GM19023 (cell line): ENCODE measurements at regions not wholly inside any gene's neighbourhood (a gene's known extent, or its start where the extent isn't known, plus 50 kb on each side); places are given as distances from the start of the nearest gene placed in this dataset.
"Not testable (repeated sequence)": the region's sequence is repeated elsewhere in the genome, so short reads cannot be mapped to it uniquely, and the experiment has no call there.

ENCODE experiments used
- ATAC-seq: cut with Tn5 transposase; IDR thresholded peaks from one replicate; pipeline ENCODE4 v1.9.1; 2021; ENCODE audit warnings: mild to moderate bottlenecking, moderate library complexity; ENCODE audit not compliant: unreplicated experiment

DNA sequence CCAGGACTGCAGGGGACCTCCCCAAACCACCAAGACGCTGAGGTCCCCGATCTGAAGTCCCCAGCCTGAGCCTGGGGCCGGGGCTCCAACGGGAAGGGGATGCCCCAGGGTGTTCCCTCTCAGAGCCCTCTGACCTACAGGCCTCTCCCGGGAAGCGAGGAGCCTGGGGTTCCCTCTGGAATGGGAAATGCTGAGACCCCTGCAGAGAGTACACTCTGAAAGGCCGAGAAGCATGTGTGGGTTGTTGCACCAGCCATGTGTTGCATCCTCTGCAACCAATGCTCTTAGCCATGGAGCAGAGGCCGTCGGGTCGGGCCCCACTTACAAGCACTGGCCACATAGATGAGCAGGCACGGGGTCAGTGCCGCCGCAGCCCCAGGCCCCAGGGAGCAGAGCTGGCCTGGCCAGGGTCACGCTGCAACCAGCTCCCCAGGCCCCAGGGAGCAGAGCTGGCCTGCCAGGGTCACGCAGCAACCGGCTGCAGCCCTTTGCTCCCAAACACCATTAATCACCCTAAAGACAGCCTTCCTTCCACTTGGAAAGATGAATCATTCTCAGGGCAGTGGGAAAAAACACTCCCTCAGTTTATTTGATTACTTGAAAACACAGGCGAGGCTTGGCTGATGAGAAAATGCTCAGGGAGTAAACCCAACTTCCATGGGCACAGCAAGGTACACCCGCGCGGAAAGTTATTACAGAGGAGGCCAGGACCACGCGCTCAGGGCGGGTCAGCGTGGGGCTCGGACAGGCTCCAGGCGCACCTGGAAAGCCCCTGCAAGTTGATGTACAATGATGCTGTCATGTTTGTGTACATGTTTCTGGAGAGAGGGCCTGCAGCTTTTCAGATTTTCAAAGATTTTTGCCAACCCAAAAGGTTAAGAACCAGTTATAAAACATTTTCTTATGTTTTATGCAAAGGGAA is 78.0 kb upstream of the AFDN start:
- no peak for ATAC-seq

DNA sequence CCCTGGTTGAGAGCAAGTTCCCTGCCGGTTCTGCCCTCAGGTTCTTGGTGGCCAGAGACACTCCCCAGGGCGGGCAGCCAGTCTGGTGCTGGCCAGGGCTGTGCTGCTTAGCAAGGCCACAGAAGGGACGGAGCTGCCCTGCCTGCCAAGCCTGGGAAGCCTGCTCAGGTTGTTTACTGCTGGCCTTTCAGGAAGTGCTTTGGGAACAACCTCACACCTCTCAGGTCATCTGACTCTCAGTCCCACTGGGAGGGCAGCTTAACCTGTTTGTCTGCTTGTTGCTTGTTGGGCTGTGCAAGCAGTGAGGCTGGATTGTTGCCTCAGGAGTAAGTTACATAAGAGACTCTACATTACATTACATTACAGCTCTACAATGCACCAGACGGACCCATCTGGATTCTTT is 75.8 kb upstream of the AFDN start:
- no peak for ATAC-seq

DNA sequence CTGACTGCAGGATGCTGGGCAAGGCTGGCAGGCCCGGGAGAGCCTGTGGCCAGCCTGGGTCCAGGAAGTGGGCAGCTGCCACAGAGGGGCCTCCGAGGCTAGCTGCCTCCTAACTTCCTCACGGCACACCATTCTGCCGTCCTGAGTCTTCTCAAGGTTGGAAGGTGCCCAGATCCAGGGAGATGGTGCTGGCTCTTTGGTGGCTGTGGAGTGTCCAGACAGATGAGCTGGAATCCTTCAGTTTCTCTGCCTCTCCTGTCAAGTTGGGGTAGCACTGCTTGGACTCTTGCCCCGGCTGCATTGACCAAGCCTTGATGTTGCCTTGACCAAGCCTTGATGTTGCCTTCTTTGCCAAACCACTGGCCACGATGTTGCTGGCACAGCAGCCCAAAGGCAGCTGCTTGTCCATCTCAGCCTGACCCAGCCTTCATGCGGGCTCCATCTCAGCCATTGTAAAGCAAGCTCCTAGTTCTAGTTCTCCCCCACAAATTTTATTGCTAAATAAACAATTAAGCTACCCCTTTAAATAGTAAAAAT is 75.1 kb upstream of the AFDN start:
- no peak for ATAC-seq

DNA sequence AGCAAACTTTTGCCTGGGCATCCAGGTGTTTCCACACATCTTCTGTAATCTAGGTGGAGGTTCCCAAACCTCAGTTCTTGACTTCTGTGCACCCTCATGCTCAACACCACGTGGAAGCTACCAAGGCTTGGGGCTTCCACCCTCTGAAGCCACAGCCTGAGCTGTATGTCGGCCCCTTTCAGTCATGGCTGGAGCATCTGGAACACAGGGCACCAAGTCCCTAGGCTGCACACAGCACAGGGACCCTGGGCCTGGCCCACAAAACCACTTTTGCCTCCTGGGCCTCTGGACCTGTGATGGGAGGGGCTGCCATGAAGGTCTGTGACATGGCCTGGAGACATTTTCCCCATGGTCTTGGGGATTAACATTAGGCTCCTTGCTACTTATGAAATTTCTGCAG is 73.4 kb upstream of the AFDN start:
- ATAC-seq, result not testable (repeated sequence)

DNA sequence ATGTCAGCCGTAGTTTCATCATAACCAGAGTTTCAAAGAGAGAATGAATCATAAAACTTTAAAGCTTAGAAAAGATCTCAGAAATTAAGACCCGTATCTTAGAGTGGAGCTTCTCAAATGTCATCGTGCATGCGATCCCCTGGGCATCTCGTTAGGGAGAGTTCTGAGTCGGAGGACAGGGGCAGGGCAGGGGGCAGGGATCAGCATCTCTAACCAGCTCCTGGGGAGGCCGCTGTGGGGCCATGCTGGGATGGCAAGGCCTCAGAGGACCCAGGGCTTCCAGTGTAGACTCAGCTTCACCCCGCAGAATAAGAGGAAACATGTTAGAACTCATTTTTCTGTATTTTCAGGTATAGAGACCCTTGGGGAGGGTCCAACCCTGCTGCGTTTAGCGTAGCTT is 72.0 kb upstream of the AFDN start:
- no peak for ATAC-seq

DNA sequence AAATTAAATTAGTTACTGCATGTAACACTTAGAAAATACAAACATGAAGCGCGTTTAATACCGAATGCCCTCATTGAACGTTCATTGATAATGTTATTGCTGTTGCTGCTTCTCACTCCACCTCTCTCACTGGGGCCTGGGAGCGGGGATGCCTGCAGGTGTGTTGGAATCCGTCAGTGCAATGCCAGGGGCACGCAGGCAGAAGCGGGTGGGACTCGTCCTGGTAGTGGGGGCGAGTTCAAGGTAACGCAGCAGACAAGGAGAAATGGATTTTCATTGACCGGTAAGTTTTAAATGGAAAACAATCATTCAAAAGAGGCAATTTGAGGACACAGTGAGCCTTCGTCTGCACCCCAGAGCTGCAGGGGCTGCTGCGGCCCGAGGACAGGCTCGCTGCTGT is 71.2 kb upstream of the AFDN start:
- no peak for ATAC-seq

DNA sequence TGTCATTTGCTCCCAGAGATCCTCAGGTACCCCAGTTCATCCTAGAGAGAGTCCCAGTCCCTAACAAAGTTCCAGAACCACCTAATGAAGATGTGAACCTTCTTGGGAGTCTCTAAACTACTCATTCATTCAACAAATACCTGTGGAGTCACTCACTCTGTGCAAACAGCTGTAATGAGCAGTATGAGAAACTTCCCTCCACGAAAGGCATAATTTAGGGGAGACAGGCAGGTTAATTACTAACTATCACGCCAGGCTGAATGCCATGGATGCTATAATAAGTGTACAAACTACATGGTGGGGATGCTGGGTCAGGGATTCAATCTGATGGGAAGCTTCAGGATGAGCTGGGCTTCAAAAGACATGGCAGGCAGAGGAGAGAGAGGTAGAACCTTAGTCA is 70.1 kb upstream of the AFDN start:
- ATAC-seq, result no peak

DNA sequence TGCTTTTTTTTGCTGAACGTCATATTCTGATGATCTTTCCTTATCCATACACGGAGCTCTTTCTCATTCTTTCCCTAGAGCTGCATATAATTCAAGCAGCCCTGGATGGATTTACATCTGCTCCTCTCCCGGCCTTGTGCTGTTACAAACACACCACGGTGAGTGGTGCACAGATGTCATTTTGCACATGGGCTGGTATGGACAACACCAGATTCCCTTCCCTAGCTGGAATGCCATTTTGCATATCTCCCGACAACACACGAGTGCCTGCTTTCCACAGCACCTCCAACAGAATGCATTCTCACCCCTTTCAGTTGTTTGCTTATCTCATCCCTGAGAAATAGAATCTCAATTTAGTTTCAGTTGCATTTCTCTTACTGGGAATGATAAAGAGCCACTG is 69.5 kb upstream of the AFDN start:
- no peak for ATAC-seq

DNA sequence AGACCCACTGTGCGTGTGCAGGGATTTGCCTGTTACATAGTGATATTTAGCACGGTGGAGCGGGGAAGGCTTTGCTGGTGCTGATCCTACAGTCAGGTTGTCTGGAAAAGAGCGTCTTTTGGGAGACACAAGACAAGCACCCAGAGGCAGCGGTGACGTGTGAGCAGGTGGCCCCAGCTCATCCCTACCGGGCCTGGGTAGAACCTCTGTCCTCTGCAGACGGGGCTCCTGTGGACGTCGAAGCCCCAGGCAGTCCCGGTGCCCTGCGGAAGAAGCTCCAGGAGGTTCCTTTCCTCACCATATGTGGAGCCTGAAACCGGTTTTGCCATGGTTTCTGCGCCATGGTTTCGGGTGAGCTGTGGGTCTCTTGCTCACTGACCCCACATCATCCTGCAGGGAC is 68.9 kb upstream of the AFDN start:
- ATAC-seq, result no peak

DNA sequence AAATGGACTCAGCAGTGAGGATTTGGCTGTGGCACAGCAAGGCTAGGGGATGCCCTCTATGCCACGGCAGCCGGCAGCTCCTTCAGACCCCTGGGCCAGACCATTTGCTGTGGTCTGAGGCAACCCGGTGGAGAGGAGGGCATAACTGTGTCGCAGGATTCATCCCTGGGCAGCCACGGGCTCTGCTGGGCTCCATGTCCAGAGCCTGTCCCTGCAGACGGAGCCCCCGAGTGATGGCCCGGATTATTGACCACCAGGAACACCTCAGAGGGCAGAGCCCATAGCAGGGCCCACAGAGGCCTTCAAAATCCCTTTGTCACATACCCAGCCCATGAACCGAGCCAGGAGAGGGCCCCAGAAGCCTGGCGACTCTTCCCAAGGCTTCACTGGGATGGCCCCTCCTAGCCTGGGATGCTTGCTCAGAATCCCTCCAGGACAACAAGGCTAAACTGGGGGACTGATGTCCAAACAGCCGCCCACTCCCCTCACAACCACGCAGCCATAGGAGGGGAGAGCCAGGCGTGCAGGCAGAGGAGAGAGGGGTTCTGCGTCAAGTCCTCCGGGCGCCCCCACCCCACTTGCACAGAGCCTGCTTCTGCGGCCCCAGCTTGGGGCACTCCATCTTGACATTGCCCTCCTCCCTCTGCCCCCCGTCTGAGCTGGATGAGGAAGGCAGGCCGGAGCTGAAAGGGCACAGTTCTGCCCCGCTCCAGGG is 68.2 kb upstream of the AFDN start:
- ATAC-seq, result no peak

DNA sequence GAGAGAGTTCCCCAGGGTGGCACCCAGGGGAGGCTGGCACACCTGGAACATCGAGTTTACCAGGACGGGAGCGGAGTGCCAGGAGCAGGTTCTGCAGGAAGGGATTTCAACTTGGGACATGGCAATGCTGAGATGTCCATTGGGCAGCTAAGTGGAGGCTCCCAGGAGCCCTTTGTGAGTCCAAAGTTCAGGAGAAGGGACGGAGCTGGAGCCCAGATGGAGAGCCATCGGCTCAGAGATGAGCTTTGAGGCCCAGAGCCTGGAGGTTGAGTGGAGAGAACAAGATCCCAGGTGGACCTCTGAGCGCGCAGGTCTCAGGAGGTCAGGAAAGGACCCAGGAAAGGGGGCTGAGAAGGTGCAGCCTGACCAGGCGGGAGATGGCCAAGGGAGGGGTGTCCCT is 67.5 kb upstream of the AFDN start:
- no peak for ATAC-seq

DNA sequence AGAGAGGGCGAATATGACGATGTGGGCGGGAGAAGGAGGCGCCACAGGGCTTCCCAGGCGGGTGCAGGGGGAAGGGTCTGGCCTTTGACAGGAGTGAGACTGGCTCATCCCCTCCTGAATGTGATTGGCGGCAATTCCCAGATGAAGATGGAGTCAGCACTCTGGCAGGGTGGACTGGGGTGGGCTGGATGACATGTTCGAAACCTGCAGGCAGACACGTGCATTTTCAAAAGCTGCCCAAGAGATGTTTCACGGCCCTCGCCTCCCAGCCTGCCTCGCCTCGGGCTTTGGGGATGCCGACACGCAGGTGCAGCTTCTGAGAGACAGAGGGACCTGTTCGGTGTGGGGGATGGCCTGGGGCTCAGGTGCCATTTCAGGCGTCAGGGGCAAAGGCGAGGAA is 66.8 kb upstream of the AFDN start:
- ATAC-seq, result no peak

DNA sequence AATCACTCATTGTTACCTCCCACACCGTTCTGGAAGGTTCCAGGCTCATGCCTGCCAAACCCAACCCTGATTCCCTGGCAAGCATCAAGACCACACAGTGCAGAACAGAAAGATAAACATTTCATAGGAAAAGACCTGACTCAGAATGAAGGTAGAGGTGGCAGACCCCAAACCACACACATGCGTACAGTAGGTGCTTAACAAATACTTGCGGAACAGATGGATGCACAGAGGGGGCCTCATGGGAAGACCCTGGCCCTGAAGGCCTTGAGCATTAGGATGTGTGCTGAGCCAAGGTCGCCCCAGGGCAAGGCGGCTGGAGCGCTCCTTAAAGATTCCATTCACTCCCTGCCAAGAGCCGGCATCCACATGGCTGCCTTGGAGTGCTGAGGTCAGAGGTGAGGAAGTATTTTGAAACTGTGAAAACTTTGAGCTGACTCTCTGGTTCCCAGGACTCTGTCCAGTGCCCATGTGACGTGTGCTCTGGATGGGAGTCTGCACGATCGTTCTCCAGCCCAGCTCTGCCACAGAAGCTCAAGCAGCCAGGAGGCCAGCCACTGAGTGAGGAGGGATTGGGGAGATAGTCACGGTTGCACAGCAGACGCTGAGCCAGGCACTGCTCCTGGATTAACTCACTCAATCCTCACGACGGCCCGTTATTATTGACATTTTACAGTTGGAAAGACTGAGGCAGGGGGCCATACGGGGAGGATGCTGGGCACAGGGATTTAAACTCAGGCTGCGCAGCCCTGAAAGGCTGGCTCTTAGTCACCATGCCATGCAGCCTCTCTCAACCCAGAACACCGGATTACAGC is 65.5 kb upstream of the AFDN start:
- ATAC-seq, result no peak

DNA sequence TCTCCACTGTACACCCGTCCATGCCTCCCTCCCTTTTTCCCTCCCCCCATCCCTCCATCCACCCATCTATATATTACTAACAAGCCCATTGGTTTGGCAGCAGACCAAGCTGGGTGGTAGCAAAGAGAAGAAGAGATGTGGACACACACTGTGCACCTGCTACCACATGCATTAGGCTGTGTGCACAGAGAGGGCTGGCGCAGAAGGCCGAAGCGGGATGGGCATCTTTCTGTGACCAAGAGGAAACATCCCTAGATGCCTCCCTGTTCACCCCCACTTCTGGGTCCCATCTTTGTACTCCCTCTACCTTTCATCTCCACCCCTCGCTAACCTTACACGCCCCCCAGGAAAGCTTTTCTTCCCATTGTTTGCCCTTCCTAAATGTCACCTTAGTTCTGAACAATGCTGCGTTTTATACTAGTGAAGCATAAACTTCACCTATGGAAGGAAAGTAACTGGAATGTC is 64.9 kb upstream of the AFDN start:
- no peak for ATAC-seq

DNA sequence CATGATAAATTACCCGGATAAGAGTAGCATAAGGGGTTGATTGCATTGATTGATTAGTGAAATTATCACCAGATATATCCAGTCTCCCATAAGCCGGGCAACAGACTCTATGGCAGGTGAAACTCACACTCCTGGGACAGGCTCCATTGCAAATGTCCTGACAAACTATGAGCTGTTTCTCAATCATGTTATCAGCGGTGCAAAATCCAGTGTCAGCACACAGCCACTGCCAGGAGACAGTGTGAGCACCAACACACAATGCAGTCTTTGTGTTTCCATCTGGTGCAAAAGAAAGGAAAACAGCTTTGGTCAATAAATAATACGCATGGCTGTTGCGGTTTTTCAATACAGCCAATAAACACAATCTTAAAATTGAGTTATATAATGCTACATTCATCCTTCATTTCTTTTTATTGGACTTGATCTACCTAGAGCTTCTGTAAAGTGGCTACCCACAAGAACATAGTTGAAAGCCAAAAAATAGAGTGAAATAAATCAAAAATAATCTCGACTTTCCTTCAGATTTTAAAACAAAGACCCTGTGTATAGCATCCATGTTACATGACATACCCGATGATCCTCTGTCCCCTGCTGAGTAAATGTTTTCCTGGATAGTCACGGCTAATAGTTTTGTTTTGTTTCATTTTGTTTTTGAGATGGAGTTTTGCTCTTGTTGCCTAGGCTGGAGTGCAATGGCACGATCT is 64.3 kb upstream of the AFDN start:
- no peak for ATAC-seq

DNA sequence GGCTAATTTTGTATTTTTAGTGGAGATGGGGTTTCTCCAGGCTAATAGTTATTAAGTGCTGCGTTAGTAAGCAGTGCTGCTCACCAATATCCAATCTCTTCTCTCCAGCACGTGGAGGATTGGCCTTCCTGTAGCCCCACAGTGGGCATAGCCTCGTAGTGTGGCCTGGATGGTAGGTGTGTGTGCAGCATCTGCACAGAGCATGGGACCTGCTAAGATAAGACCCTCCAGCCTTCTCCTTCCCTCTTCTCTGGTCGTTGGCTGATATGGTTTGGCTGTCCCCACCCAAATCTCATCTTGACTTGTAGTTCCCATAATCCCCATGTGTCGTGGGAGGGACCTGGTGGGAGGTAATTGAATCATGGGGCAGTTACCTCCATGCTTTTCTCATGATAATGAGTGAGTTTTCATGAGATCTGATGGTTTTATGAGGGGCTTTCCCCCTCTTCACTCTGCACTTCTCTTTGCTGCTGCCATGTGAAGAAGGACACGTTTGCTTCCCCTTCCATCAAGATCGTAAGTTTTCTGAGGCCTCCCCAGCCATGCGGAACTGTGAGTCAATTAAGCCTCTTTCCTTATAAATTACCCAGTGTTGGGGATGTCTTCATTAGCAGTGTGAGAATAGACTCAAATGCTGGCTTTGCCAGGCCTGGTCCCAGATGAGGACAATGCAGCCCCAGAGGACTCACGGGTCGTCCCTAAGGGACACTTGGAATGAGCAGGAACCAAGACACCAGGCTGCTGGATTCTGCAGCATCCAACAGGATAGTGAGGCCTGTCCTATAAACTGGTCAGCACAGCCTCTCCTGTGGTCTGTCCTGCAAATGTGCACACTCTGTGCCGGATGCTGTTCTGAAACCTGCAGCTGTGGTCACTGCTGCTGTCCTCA is 63.4 kb upstream of the AFDN start:
- ATAC-seq, result no peak

DNA sequence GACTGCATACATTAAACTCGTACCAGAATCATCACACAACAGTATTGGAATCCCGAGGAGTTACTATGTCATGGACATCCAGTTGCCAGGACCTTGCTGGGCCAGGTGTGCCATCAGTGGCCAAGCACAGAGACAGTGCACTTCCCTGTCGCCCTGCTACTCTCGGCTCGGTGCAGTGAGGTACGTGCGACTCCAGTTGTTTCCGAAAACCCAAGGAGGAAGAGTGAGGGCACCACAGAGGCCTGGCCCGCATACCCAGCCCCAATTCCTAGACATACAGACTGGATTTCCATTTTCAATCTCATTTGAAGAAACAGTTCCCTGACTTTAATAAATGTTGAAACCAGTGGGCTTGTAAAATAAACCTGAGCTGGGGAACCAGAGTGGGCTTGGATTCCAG is 62.5 kb upstream of the AFDN start:
- no peak for ATAC-seq

DNA sequence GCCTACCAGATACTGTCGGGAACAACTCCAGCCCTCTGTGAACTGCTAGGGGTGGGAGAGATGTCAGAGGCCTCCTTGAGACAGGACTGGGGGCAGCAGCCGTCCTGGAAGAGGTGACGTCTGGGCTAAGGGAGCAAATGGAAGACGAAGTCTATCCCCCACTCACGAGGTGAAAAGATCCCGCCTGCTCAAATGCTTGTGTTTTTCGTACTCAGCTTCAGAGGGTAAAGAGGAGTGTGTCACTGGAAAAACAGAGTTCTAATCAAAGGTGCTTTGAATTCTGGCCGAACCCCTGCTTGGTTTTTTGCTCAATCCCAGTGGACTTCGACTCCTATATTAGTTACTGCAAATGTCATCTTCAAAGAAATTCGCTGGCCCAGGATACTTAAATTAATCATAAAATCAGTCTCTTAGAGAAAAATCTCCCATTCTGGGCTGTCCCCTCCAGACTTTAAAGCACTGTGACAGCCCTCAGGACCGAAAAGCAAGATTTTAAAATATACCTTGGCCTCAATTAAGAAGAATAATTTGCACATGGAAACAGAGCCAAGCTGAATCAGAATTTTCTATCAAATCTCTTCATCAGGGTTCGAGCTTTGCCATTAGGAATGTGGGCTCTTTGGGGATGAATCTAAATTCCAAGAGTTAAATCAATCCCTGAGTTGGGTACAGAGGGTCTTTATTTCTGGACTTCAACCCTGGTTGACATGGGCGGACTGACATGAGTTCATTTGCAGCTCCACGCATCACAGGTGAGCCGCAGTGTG is 61.8 kb upstream of the AFDN start:
- ATAC-seq, result no peak
